Vagina (tissue), 2 donors: ENCODE measurements at regions not wholly inside any gene's neighbourhood (a gene's known extent, or its start where the extent isn't known, plus 50 kb on each side); places are given as distances from the start of the nearest gene placed in this dataset.

ENCODE experiments used
- DNase-seq, 2 donors: peaks; one replicate each; pipeline ENCODE4 v3.0.0-alpha.2; 2017; ENCODE audit errors: extremely low spot score in 2 of 2
- H3K27ac ChIP-seq: fragments of 200-600 bp; sonication (generic); one replicate; pipeline ENCODE4 v1.5.1; 2019
- H3K27me3 ChIP-seq: fragments of 200-600 bp; sonication (generic); one replicate; pipeline ENCODE4 v1.5.1; 2019
- H3K36me3 ChIP-seq, 2 donors: fragments of 200-600 bp; sonication (generic); one replicate each; pipeline ENCODE4 v1.5.1; 2017 to 2019
- H3K4me1 ChIP-seq: fragments of 200-600 bp; sonication (generic); one replicate; pipeline ENCODE4 v1.5.1; 2019
- H3K4me3 ChIP-seq, 2 donors: fragments of 200-600 bp; sonication (generic); 1 replicate in 1 of 2; 2 replicates in 1 of 2; pipeline ENCODE4 v1.5.1; 2016 to 2019
- H3K9me3 ChIP-seq: fragments of 200-600 bp; sonication (generic); one replicate; pipeline ENCODE4 v1.5.1; 2019
- POLR2A ChIP-seq, 2 donors: fragments of 450-650 bp; IDR thresholded peaks; one replicate each; pipeline ENCODE4 v1.6.1; 2017; ENCODE audit warnings: antibody characterized with exemption in 2 of 2, mild to moderate bottlenecking in 2 of 2, moderate library complexity in 2 of 2
- POLR2AphosphoS5 ChIP-seq, 2 donors: sonication (generic); formaldehyde crosslinking; IDR thresholded peaks; one replicate each; pipeline ENCODE4 v1.9.0; 2017; ENCODE audit warnings: antibody characterized with exemption in 2 of 2, mild to moderate bottlenecking in 2 of 2, low read depth in 1 of 2; ENCODE audit not compliant: insufficient read depth in 1 of 2
- intact Hi-C: fragments of 100-400 bp; cut with DNase I; formaldehyde crosslinking; loops from one replicate; pipeline ENCODE4 v1.15.1; 2023
- TF ChIP-seq, protein P1 (sequence below), 3 experiments: fragments of 450-650 bp in 2 of 3; fragments of 200-600 bp in 1 of 3; sonication (generic) in 1 of 3; IDR thresholded peaks; one replicate each; pipeline ENCODE4 v1.5.1; 2017 to 2019; ENCODE audit warnings: antibody characterized with exemption in 3 of 3, mild to moderate bottlenecking in 2 of 3, moderate library complexity in 2 of 3

GRCh38 chr14:28264306-28264705 lies 502.3 kb upstream of the FOXG1 start:
- Histone ChIP-seq H3K27me3 (no peaks in the 10 kb centered on the region), H3K4me3 (no peak overlapping the region), H3K4me1 (no peaks in the 10 kb centered on the region), H3K27ac (no peak overlapping the region), H3K9me3 (no peaks in the 10 kb centered on the region), H3K36me3 (no peaks in the 10 kb centered on the region)
- TF ChIP-seq, protein P1, sequence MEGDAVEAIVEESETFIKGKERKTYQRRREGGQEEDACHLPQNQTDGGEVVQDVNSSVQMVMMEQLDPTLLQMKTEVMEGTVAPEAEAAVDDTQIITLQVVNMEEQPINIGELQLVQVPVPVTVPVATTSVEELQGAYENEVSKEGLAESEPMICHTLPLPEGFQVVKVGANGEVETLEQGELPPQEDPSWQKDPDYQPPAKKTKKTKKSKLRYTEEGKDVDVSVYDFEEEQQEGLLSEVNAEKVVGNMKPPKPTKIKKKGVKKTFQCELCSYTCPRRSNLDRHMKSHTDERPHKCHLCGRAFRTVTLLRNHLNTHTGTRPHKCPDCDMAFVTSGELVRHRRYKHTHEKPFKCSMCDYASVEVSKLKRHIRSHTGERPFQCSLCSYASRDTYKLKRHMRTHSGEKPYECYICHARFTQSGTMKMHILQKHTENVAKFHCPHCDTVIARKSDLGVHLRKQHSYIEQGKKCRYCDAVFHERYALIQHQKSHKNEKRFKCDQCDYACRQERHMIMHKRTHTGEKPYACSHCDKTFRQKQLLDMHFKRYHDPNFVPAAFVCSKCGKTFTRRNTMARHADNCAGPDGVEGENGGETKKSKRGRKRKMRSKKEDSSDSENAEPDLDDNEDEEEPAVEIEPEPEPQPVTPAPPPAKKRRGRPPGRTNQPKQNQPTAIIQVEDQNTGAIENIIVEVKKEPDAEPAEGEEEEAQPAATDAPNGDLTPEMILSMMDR (IDR thresholded peaks at IDR 0.05), result no peak
- no peak for TF ChIP-seq POLR2A (IDR thresholded peaks at IDR 0.05)
- intact Hi-C loops, result no loop called here
- DNase-seq, result no peak

GRCh38 chr14:28272270-28272669 lies 494.3 kb upstream of the FOXG1 start:
- H3K4me3 ChIP-seq, result no peak overlapping the region
- no peaks in the 10 kb centered on the region for H3K27me3 ChIP-seq
- no peak for TF ChIP-seq POLR2AphosphoS5 (IDR thresholded peaks at IDR 0.05; ENCODE audit: insufficient read depth in 1 of 2, low read depth in 1 of 2)
- TF ChIP-seq POLR2A (IDR thresholded peaks at IDR 0.05), result no peak
- TF ChIP-seq, protein P1 (IDR thresholded peaks at IDR 0.05), result no peak
- no peaks in the 10 kb centered on the region for H3K4me1 ChIP-seq
- no peaks in the 10 kb centered on the region for H3K9me3 ChIP-seq
- intact Hi-C loops, result no loop called here
- DNase-seq, result no peak
- no peaks in the 10 kb centered on the region for H3K36me3 ChIP-seq
- H3K27ac ChIP-seq, result no peak overlapping the region

DNA sequence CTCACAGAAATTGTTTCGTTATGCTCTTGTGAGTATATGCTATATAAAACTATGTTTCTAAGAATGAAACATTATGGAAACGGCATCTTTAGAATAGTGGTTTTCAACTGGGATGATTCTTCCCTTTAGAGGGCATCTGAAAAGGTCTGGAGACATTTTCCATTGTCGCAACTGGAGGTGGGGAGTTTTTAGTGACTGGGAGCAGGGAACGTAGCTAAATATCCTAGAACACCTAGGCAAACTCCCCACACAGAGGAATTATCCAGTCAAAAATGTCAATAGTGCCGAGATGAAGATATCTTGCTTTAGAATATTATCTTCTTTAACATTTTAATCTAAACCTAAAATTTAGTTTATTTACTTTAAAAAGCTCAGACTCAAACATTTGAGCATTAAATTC lies 486.1 kb upstream of the FOXG1 start:
- Histone ChIP-seq H3K4me1 (no peaks in the 10 kb centered on the region), H3K27ac (no peak overlapping the region), H3K4me3 (no peak overlapping the region), H3K27me3 (no peaks in the 10 kb centered on the region), H3K9me3 (no peaks in the 10 kb centered on the region), H3K36me3 (no peaks in the 10 kb centered on the region)
- no peak for DNase-seq
- intact Hi-C loops, result no loop called here
- TF ChIP-seq POLR2A (IDR thresholded peaks at IDR 0.05) (no peak), POLR2AphosphoS5 (IDR thresholded peaks at IDR 0.05; ENCODE audit: insufficient read depth in 1 of 2, low read depth in 1 of 2) (no peak)
- TF ChIP-seq, protein P1 (IDR thresholded peaks at IDR 0.05), result no peak

GRCh38 chr14:28280997-28281598 lies 485.5 kb upstream of the FOXG1 start:
- DNase-seq, result no peak
- H3K27ac ChIP-seq, result no peak overlapping the region
- H3K9me3 ChIP-seq, result no peaks in the 10 kb centered on the region
- intact Hi-C loops, result no loop called here
- no peak overlapping the region for H3K4me3 ChIP-seq
- no peak for TF ChIP-seq POLR2A (IDR thresholded peaks at IDR 0.05)
- H3K27me3 ChIP-seq, result no peaks in the 10 kb centered on the region
- H3K36me3 ChIP-seq, result no peaks in the 10 kb centered on the region
- H3K4me1 ChIP-seq, result no peaks in the 10 kb centered on the region

DNA sequence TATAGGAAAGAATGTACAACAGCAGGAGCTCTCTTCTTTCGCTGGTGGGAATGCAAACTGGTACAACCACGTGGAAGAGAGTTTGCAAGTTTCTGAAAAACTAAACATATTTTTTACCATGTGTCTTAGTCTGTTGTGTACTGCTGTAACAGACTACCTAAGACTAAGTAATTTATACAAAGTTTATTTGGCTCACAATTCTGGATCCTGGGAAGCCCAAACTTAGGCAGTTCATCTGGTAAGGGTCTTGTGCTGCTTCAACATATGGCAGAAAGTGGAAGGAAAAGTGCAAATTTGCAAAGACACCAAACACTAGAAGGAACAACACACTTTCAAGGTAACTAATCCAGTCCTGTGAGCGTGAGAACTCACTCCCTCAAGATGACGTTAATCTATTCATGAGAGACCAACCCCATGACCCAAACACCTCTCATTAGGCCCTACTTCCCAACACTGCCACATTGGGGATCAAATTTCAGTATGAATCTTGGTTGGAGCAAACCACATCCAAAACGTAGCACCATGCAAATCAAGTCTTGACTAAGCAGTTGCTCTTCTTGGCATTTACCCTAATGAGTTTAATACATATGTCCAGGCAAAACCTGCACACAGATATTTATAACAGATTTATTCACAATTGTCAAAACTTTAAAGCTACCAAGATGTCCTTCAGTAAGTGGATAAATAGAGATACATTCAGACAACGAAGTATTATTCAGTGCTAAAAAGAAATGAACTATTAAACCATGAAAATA lies 481.9 kb upstream of the FOXG1 start:
- Histone ChIP-seq H3K27ac (no peak overlapping the region), H3K4me3 (no peak overlapping the region), H3K27me3 (no peaks in the 10 kb centered on the region), H3K9me3 (no peaks in the 10 kb centered on the region), H3K36me3 (no peaks in the 10 kb centered on the region), H3K4me1 (no peaks in the 10 kb centered on the region)
- DNase-seq, result no peak
- TF ChIP-seq, protein P1 (IDR thresholded peaks at IDR 0.05), result no peak
- no peak for TF ChIP-seq POLR2A (IDR thresholded peaks at IDR 0.05)
- TF ChIP-seq POLR2AphosphoS5 (IDR thresholded peaks at IDR 0.05; ENCODE audit: insufficient read depth in 1 of 2, low read depth in 1 of 2), result no peak
- intact Hi-C loops, result no loop called here
